ENCODE measurements at regions not wholly inside any gene's neighbourhood (a gene's known extent, or its start where the extent isn't known, plus 50 kb on each side); places are given as distances from the start of the nearest gene placed in this dataset.

DNA sequence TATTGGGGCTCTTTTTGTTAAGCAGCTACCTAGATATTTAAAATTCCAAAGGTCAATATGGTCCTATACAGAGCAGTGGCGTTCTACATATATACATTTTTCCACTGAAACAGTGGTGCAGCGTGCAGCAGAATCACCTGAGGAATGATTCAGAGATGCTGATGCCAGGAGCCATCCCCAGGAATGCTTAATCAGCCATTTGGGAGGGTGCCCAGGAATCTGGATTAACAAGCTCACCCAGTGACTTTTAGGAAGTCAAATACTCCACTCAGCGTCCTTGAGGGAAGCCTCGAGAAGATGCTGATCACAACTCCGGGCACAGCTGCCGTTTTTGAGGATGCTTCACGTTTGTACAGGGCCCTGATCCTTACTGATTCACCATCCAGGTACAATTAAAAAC, 82.6 kb upstream of the ARHGEF3 start:
- ChIA-PET CTCF (no interaction called here), POLR2A (no interaction called here)
- intact Hi-C loops (cut with micrococcal nuclease; ENCODE audit: unreplicated experiment): no loop called here
- H3K27ac ChIP-seq (ENCODE audit: low read length): no peak overlapping the region
- no TSS peak for BruUV-seq (replicated peaks)
- no peak overlapping the region for H3K4me3 ChIP-seq (ENCODE audit: low read depth in 2 of 2, low read length in 2 of 2)
- ATAC-seq: no peak
- no peaks in the 10 kb centered on the region for H3K27me3 ChIP-seq (ENCODE audit: control insufficient read depth, insufficient read depth, low read length)
- H3K9me3 ChIP-seq (ENCODE audit: control insufficient read depth, insufficient read depth, low read depth, low read length): no peaks in the 10 kb centered on the region
- no peaks in the 10 kb centered on the region for H3K4me1 ChIP-seq (ENCODE audit: control insufficient read depth, insufficient read depth, low read length)
- DNase-seq (ENCODE audit: low read depth, low spot score): no peak
- TF ChIP-seq TCF7L2 (IDR thresholded peaks at IDR 0.05; ENCODE audit: low read depth, low read length): no peak
- in situ Hi-C loops (cut with HindIII; ENCODE audit: low pct_unique_long_range_greater_than_20kb, low sequenced_read_pairs): no loop called here
- H3K36me3 ChIP-seq (ENCODE audit: control insufficient read depth, insufficient read depth, low read length): no peaks in the 10 kb centered on the region

- no peaks in the 10 kb centered on the region for H3K9me3 ChIP-seq (ENCODE audit: control insufficient read depth, insufficient read depth, low read depth, low read length)
- TF ChIP-seq TCF7L2 (IDR thresholded peaks at IDR 0.05; ENCODE audit: low read depth, low read length): no peak
- no peak for TF ChIP-seq REST (IDR thresholded peaks at IDR 0.05; ENCODE audit: insufficient read depth in 1 of 2, low read depth in 2 of 2, low read length in 1 of 2)
- no peak for TF ChIP-seq CTCF (IDR thresholded peaks at IDR 0.05)
- no peak for TF ChIP-seq SIN3A (IDR thresholded peaks at IDR 0.05; ENCODE audit: borderline replicate concordance, insufficient read depth, low read depth, low read length)
- TF ChIP-seq POLR2AphosphoS5 (IDR thresholded peaks at IDR 0.05; ENCODE audit: low read depth, low read length): no peak
- ChIA-PET CTCF (no interaction called here), POLR2A (no interaction called here)
- no peaks in the 10 kb centered on the region for H3K36me3 ChIP-seq (ENCODE audit: control insufficient read depth, insufficient read depth, low read length)
- ATAC-seq (no peak), DNase-seq (ENCODE audit: low read depth, low spot score) (no peak)
- in situ Hi-C loops (cut with HindIII; ENCODE audit: low pct_unique_long_range_greater_than_20kb, low sequenced_read_pairs): no loop called here
- no peak overlapping the region for H3K4me3 ChIP-seq (ENCODE audit: low read depth in 2 of 2, low read length in 2 of 2)
- H3K4me1 ChIP-seq (ENCODE audit: control insufficient read depth, insufficient read depth, low read length): no peaks in the 10 kb centered on the region
- BruUV-seq (replicated peaks): no TSS peak
- H3K27me3 ChIP-seq (ENCODE audit: control insufficient read depth, insufficient read depth, low read length): no peaks in the 10 kb centered on the region
- H3K27ac ChIP-seq (ENCODE audit: low read length): no peak overlapping the region
- intact Hi-C loops (cut with micrococcal nuclease; ENCODE audit: unreplicated experiment): no loop called here
Observed at GRCh38 chr3:56883828-56884227, 82.1 kb upstream of the ARHGEF3 start.

GRCh38 chr3:56882896-56883295, 81.1 kb upstream of the ARHGEF3 start:
- H3K36me3 ChIP-seq (ENCODE audit: control insufficient read depth, insufficient read depth, low read length): no peaks in the 10 kb centered on the region
- H3K9me3 ChIP-seq (ENCODE audit: control insufficient read depth, insufficient read depth, low read depth, low read length): no peaks in the 10 kb centered on the region
- H3K27me3 ChIP-seq (ENCODE audit: control insufficient read depth, insufficient read depth, low read length): no peaks in the 10 kb centered on the region
- H3K27ac ChIP-seq (ENCODE audit: low read length): no peak overlapping the region
- H3K4me1 ChIP-seq (ENCODE audit: control insufficient read depth, insufficient read depth, low read length): no peaks in the 10 kb centered on the region
- in situ Hi-C loops (cut with HindIII; ENCODE audit: low pct_unique_long_range_greater_than_20kb, low sequenced_read_pairs): no loop called here
- intact Hi-C loops (cut with micrococcal nuclease; ENCODE audit: unreplicated experiment): no loop called here
- no TSS peak for BruUV-seq (replicated peaks)
- ChIA-PET CTCF (no interaction called here), POLR2A (no interaction called here)
- H3K4me3 ChIP-seq (ENCODE audit: low read depth in 2 of 2, low read length in 2 of 2): no peak overlapping the region
- ATAC-seq (no peak), DNase-seq (ENCODE audit: low read depth, low spot score) (no peak)
- TF ChIP-seq POLR2AphosphoS5 (IDR thresholded peaks at IDR 0.05; ENCODE audit: low read depth, low read length) (no peak), CTCF (IDR thresholded peaks at IDR 0.05) (no peak), SIN3A (IDR thresholded peaks at IDR 0.05; ENCODE audit: borderline replicate concordance, insufficient read depth, low read depth, low read length) (no peak), TCF7L2 (IDR thresholded peaks at IDR 0.05; ENCODE audit: low read depth, low read length) (no peak), REST (IDR thresholded peaks at IDR 0.05; ENCODE audit: insufficient read depth in 1 of 2, low read depth in 2 of 2, low read length in 1 of 2) (no peak)
